Hematopoietic multipotent progenitor cell treated with erythropoietin and hydrocortisone succinate and interleukin-3 and kit ligand, for 8 days (in vitro differentiated cells): ENCODE measurements at regions not wholly inside any gene's neighbourhood (a gene's known extent, or its start where the extent isn't known, plus 50 kb on each side); places are given as distances from the start of the nearest gene placed in this dataset.
"Not testable (repeated sequence)": the region's sequence is repeated elsewhere in the genome, so short reads cannot be mapped to it uniquely, and the experiment has no call there.

Experiments
- DNase-seq: peaks from one replicate; pipeline ENCODE4 v3.0.0-alpha.2; 2015

DNA sequence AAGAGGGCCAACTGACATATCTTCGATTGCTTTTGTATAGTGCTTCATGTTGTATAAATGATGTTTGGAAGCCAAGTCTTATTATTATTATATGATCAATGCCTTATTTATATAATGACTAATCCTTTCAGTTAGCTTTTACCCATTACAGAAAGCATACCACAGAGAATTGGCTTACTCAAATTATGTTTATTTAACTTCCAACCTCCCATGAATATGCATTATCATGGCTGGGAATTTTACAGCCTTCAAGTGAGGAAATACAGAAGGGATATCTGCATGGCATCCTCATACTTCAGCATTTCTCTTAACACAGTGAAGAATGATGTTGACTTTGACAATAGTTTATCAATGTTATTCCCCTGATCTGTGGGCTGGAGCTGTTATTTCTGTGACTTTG, 225.9 kb upstream of the GAP43 start:
- no peak for DNase-seq

- no peak for DNase-seq
Observed at GRCh38 chr3:115398506-115398905, 224.8 kb upstream of the GAP43 start.

DNA sequence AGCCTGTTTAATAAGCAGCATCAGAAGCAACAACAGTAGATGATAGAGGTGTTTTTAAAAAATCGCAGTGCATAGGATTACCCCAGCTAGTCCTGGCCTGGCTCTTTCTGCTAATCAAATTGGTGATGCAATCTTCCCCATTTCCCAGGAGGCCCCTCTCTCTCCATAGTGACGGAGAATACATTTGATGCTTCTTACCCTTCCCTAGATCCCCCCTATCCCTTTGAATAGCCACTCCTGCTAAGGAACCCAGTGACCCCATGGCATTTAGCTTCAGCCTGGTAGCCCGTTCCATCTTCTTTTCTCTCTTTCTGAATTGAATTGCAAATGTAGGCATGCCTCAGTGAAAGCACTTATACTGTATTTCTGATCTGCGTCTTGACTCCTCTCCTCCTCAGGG, 223.6 kb upstream of the GAP43 start:
- no peak for DNase-seq

- DNase-seq, result no peak
Observed at GRCh38 chr3:115401298-115401697, 222.0 kb upstream of the GAP43 start.

GRCh38 chr3:115401851-115402501, 221.3 kb upstream of the GAP43 start:
- no peak for DNase-seq

GRCh38 chr3:115402651-115403050, 220.7 kb upstream of the GAP43 start:
- DNase-seq, result no peak

DNA sequence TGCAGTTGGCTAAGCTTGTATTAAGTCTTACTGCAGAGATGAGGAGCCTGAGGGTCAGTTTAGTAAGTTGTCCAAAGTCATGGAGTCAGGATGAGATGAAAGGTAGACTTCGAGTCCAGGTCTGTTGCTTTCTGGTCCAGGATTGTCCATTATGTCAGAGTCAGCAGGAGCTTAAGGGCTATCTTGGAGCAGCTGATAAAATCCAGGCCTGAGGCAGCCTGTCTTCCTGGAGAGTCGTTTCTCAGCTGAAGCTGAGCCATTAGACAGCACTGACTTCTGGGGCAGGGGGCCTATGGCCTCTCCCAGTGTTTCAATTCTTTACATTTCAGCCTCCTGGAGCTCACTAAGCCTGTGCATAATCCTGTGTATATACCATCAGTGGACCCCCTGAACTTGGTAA, 219.5 kb upstream of the GAP43 start:
- DNase-seq, result no peak

DNA sequence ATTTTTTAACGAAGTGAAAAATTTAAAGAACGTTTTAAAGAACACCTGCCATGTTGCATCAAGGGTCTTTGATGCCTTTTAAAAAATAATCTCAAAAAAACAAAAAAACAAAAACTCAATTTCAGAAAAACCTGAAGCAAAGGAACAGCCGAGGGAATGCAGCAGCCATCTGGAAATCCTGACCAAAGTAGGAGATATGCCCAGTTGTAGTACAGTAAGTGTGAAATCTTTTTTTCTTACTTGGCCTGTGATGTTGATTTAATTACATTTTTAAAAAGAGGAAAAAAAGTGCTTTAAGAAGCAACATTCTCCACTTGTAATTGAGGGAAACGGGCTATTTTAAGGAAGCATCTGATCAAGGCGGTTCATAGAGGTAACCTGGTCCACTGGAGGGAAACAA, 213.7 kb upstream of the GAP43 start:
- DNase-seq, result no peak

GRCh38 chr3:115414610-115415009, 208.7 kb upstream of the GAP43 start:
- DNase-seq, result not testable (repeated sequence)

- DNase-seq, result no peak
Observed at GRCh38 chr3:115415246-115415996, 207.9 kb upstream of the GAP43 start.

- DNase-seq, result no peak
Observed at GRCh38 chr3:115418583-115418982, 204.7 kb upstream of the GAP43 start.

GRCh38 chr3:115420086-115420485, 203.2 kb upstream of the GAP43 start:
- no peak for DNase-seq

DNA sequence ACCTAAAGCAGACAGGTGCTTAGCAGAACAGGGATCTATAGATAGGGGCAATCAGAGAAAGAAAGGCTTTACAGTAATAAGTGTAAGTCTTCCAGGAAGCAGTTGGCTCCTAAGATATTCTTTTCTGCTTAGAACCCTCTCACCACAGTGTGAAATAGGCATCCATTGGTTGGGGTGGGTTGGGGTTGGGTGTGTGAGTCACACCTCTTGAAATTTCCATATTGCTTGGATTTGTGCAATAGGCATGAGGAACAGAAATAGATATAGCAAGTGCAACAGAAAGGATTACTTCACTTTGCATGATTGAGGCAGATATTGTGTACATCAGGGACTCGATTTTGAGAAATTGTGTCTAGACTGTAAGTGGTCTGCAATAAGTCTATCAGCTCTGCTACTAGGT, 200.1 kb upstream of the GAP43 start:
- no peak for DNase-seq

- no peak for DNase-seq
Observed at GRCh38 chr3:115428841-115429240, 194.5 kb upstream of the GAP43 start.

- DNase-seq, result no peak
Observed at GRCh38 chr3:115436767-115437301, 186.5 kb upstream of the GAP43 start.

DNA sequence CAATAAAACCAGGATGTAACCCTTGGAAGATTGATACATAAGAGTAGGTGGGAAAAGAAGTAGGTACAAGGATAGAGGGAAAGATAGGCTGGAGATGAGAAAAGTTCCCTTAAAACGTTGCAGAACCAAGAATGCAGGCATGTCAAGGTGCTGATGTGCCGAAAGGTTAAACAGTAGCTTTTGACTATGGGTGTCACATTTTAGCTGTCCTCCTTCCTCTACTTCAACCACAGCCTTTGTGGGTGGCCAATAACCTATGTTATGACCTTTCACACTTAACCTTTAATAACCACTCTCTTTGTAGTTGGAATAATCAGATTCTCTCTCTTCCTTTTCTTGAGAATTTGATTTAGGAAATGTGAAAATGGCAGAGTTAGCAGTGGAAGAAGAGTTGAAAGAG, 184.5 kb upstream of the GAP43 start:
- DNase-seq, result no peak

DNA sequence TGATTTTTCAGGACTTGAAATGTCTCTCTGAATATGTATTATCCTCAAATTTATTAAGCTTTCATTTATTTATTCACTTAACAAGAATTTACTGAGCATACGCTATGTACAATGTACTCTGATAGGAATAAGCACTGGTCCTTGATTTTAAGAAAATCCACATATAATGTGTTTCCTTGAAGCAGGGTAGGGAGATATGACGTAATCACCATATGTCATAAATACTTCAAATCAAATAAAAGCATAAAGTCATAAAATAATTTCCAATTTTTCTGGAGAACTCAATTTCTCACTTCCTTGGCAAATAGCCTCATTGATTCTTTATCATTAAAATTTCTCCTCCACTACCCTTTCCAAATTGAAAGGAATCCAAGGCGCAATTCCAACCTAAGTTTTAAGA, 177.8 kb upstream of the GAP43 start:
- DNase-seq, result no peak

- no peak for DNase-seq
Observed at GRCh38 chr3:115448851-115449250, 174.5 kb upstream of the GAP43 start.

GRCh38 chr3:115450036-115450435, 173.3 kb upstream of the GAP43 start:
- no peak for DNase-seq

DNA sequence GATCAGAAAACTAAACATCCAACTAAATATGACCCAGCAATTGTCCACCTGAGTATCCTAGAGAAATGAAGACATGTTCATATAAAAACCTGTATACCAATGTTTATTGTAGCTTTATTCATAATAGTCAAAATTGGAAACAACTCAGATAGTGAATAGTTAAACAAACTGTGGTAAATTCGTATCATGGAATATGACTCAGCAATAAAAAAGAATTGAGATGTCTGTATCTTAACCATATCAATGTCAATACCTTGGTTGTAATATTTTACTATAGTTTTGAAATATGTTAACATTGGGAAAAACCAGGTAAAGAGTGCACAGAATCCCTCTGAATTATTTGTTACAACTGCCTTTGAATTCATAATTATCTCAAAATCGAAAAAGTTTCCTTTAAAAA, 159.3 kb upstream of the GAP43 start:
- no peak for DNase-seq

DNA sequence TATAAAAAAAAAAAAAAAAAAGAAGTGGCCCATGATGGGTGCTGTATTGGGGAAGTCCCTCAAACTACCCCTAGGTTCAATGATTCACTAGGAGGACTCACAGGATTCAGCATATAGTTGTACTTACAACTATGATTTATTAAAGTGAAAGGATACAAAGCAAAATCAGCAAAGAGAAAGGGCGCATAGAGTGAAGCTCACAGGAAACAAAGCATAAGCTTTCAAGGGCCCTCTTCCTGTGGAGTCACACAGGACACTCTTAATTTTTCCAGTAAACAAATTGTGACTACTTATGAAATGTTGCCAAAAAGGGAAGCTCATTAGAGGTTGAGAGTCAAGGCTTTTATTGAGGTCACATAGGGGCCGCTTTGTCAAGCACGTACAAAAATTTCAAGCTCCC, 153.7 kb upstream of the GAP43 start:
- DNase-seq, result no peak

- no peak for DNase-seq
Observed at GRCh38 chr3:115470254-115470653, 153.1 kb upstream of the GAP43 start.

DNA sequence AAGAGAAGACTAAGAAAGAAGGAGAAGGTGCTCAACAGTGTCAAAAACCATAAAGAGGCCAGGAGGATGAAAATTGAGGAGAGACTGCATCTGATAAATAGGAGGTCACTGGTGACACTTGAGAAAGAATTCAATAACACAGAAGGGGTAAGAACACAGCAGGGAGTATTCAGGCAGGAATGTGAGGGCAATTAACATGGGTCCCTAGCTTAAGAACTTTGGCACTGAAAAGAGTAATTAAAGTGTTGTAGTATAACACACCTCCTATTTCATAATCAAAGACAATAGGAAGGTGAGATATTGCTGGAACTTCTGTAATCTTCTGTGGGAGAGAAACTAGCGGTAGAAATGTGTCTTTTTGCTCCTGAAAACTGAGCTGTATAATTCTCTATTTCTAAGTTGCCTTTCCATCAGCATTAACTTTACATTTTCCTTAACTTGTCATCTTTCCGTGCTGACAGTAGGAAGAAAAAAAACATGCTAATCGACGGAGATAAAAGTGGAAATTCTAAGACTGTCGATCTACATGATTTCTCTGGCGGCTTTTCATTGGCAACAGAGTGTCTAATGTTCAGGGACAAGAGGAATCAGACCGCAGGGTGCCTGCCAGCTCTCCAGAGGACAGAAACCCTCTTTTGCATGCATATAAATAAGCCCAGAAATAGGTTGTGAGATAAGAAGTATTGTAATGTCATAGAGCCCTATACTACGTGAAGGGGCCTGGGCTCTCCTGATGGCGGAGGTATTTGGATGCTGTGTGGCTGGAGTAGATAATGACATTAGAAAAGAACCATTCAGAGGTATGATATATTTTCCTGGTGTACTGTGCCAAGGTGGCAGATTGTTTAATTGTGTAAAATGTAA, 147.9 kb upstream of the GAP43 start:
- DNase-seq, result no peak

GRCh38 chr3:115476472-115476871, 146.8 kb upstream of the GAP43 start:
- no peak for DNase-seq
